IgD-negative memory B cell (primary cell): ENCODE measurements at regions not wholly inside any gene's neighbourhood (a gene's known extent, or its start where the extent isn't known, plus 50 kb on each side); places are given as distances from the start of the nearest gene placed in this dataset.

Source experiments
- H3K27ac Mint-ChIP-seq, 3 donors: one replicate each; pipeline ENCODE4 v1.8.0; 2020 to 2022; ENCODE audit warnings: mild to moderate bottlenecking in 3 of 3, mixed read lengths in 3 of 3, moderate library complexity in 1 of 3
- H3K27me3 Mint-ChIP-seq: one replicate; pipeline ENCODE4 v1.8.0; 2021; ENCODE audit warnings: mixed read lengths
- H3K36me3 Mint-ChIP-seq: one replicate; pipeline ENCODE4 v1.8.0; 2020; ENCODE audit warnings: mild to moderate bottlenecking, mixed read lengths
- H3K4me1 Mint-ChIP-seq, 3 donors: one replicate each; pipeline ENCODE4 v1.8.0; 2020 to 2022; ENCODE audit warnings: mixed read lengths in 3 of 3, mild to moderate bottlenecking in 1 of 3
- H3K4me3 Mint-ChIP-seq, 4 donors: one replicate each; pipeline ENCODE4 v1.8.0; 2020 to 2022; ENCODE audit warnings: mild to moderate bottlenecking in 4 of 4, mixed read lengths in 4 of 4, moderate library complexity in 3 of 4
- H3K9me3 Mint-ChIP-seq, 3 donors: one replicate each; pipeline ENCODE4 v1.8.0; 2020 to 2021; ENCODE audit warnings: mixed read lengths in 3 of 3, mild to moderate bottlenecking in 1 of 3

DNA sequence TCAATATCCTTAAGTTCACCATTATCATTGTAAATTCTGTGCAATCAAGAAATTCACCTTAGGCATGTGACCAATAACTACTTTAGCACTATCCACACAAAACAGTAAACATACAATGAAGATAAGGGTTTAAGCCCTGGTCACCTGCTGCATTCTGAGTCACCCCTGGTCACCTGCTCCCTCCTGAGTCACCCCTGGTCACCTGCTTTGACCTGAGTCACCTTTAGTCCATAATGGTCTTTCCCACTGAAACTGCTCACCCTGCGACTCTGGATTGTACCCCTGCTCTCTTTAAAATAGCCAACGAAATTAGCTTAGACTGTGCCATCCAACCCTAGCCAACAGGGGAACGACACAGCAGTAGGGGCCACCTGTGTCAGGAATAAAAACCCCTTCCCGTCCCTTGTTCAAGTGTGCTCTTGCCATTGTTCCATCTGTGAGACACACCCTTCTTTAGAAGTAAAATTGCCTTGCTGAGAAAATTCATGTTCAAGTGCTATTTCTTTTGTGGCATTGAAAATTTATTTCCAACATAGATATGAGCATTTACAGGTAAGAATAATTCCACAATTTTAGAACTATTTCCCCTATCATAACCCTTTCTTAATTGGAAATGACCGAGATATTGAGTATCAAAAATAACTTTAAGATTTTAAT is 902.8 kb downstream of the DSC3 start:
- no peaks in the 10 kb centered on the region for H3K36me3 Mint-ChIP-seq
- H3K4me1 Mint-ChIP-seq = no peaks in the 10 kb centered on the region
- no peak overlapping the region for H3K4me3 Mint-ChIP-seq
- H3K27ac Mint-ChIP-seq = no peak overlapping the region
- H3K27me3 Mint-ChIP-seq = no peaks in the 10 kb centered on the region
- peaks cover 5 to 9% (median 7%) of the 10 kb centered on the region in 3 donors for H3K9me3 Mint-ChIP-seq

DNA sequence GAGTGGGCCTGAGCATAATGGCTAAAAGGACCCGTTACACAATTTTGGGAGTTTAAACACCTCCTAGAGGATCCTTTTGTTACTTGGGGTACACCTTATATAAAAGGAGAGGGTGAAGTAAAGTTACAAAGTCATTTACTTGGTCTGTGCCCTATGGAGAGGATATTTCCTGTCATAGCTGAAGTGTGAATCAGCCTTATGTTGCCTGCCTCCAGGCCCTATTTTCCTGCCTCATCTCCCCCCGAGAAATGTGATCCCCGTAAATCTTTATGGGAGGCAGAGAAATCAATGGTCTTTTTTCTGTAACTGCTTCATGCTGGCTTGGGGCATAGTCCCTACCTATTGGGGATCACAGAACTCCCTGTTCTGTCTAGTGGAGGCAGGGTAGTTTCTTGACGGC is 906.6 kb downstream of the DSC3 start:
- no peaks in the 10 kb centered on the region for H3K27me3 Mint-ChIP-seq
- no peak overlapping the region for H3K4me3 Mint-ChIP-seq
- peaks cover 3 to 19% (median 4%) of the 10 kb centered on the region in 3 donors for H3K9me3 Mint-ChIP-seq
- no peaks in the 10 kb centered on the region for H3K4me1 Mint-ChIP-seq
- H3K27ac Mint-ChIP-seq = no peak overlapping the region
- peaks cover 2% of the 10 kb centered on the region for H3K36me3 Mint-ChIP-seq

DNA sequence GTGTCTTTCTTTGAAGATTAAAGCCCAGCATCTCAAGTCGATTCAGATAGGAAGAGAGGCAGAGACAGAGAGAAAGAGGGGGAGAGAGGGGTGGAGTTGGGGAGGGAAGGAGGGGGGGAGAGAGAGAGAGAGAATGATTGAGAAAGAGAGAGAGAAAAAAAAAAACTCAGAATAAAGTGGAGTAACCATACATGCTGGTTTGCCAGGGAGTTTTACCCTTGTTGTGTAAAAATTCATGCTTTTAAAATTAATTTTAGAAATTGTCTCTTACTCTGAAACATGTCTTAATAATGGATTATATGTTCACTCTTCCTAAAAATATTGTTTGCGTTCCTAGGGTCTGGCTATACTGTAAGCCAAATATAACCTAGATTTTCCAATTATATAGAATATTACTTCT is 908.5 kb downstream of the DSC3 start:
- peaks cover 2% of the 10 kb centered on the region for H3K36me3 Mint-ChIP-seq
- H3K27ac Mint-ChIP-seq = no peak overlapping the region
- no peaks in the 10 kb centered on the region for H3K27me3 Mint-ChIP-seq
- H3K9me3 Mint-ChIP-seq = peaks cover 0 to 19% (median 5%) of the 10 kb centered on the region in 3 donors
- no peaks in the 10 kb centered on the region for H3K4me1 Mint-ChIP-seq
- H3K4me3 Mint-ChIP-seq = no peak overlapping the region

DNA sequence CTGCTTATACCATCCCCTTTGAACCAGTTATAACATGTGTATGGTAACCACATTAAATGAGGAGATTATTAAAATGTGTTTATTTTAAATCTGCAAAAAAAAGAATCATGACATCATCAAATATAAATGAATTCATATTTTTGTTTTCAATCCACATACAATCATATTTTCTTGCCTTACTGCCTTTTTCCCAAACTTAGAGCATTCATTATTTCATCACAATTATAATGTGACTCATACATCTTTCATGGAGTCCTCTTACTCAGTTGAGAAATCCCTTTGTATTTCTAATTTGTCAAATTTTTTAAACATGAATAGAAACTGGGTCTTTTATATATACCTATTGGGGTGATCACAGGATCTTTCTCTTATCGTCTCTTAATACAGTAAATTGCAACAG is 909.6 kb downstream of the DSC3 start:
- Mint-ChIP-seq H3K36me3 (peaks cover 2% of the 10 kb centered on the region), H3K27me3 (no peaks in the 10 kb centered on the region), H3K27ac (no peak overlapping the region), H3K4me1 (no peaks in the 10 kb centered on the region), H3K9me3 (peaks cover 0 to 19% (median 5%) of the 10 kb centered on the region in 3 donors), H3K4me3 (no peak overlapping the region)

DNA sequence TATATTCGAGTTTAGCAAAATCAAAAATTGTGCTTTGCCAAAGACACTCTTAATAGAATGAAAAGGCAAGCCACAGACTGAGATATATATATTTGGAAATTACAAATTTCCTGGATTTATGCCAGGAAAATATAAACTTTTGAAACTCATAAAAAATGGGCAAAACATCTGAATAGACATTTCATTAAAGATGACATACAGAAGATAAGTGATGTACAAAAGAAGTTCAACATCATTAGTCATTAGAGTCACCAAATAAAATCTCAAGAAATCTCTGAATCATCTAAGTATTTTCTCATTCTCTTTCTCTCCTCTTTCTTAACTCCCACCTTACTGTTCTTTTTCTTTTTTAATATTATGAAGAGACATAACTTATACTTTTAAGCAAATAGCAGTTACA is 921.1 kb downstream of the DSC3 start:
- H3K4me1 Mint-ChIP-seq = no peaks in the 10 kb centered on the region

DNA sequence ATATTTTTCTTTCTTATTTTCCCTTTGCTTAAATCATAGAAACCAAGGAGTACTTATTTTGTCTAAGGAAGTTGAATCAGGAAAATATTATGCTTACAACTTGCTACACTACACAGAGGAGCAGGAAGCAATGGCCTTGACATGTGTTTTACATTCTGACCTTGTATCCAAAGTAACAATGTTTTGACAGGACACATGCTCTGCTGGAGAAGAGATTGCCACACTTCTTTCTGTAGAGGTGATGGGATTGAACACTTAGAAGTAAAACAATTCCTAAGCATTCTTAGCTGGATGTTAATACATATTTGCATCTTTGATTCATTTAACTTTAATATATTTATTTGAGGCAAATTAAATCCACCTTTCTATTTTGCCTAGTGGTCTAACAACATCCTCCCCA is 929.1 kb downstream of the DSC3 start:
- Mint-ChIP-seq H3K4me3 (no peak overlapping the region), H3K36me3 (no peaks in the 10 kb centered on the region), H3K27ac (no peak overlapping the region), H3K27me3 (no peaks in the 10 kb centered on the region), H3K4me1 (no peaks in the 10 kb centered on the region), H3K9me3 (peaks cover 2 to 7% (median 4%) of the 10 kb centered on the region in 3 donors)

More for the DNA sequence above, 921.1 kb downstream of the DSC3 start:
- H3K27me3 Mint-ChIP-seq = no peaks in the 10 kb centered on the region
- no peaks in the 10 kb centered on the region for H3K36me3 Mint-ChIP-seq
- H3K27ac Mint-ChIP-seq = no peak overlapping the region
- H3K4me3 Mint-ChIP-seq = no peak overlapping the region
- H3K9me3 Mint-ChIP-seq = peaks cover 6 to 16% (median 7%) of the 10 kb centered on the region in 3 donors

DNA sequence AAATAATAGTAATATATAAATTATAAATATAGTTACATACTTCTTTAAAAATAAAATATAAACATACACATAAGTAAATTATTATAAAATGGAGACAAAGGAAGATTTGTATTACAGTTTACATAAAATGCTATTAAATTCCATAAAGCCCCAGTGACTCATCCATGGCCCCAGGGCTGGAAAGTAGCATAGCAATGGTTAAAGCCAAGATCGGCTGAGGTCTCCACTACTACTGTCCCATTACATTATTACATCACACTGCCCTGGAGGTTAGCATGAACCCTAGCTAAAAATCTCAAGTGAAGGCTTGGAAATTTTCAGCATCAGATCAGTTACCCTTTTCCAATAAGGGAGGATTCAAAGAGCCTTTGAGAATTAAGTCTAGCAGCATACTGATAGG is 936.2 kb downstream of the DSC3 start:
- Mint-ChIP-seq H3K27me3 (no peaks in the 10 kb centered on the region), H3K36me3 (no peaks in the 10 kb centered on the region), H3K4me1 (no peaks in the 10 kb centered on the region), H3K4me3 (no peak overlapping the region), H3K27ac (no peak overlapping the region), H3K9me3 (peaks cover 0 to 10% (median 3%) of the 10 kb centered on the region in 3 donors)

DNA sequence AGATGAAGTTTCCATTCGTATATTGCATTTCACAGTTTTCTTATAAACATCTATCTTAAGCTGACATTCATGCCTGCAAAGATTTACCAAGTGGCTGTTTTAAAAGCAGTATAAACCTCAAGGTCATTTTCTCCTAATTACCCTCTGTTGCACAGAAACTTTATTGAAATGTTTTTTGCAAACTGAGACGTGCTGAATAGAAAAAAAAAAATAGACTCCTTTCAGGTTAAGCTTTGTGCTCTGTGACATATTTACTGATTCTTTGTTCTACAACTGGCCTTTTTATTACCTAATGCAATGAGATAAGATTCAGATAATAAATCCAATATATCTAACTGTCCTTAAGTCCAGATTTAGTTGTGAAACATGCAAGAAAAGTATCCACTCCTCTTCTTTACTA is 938.7 kb downstream of the DSC3 start:
- no peak overlapping the region for H3K4me3 Mint-ChIP-seq
- peaks cover 0 to 9% (median 3%) of the 10 kb centered on the region in 3 donors for H3K9me3 Mint-ChIP-seq
- no peaks in the 10 kb centered on the region for H3K4me1 Mint-ChIP-seq
- H3K27me3 Mint-ChIP-seq = no peaks in the 10 kb centered on the region
- no peaks in the 10 kb centered on the region for H3K36me3 Mint-ChIP-seq
- H3K27ac Mint-ChIP-seq = no peak overlapping the region

DNA sequence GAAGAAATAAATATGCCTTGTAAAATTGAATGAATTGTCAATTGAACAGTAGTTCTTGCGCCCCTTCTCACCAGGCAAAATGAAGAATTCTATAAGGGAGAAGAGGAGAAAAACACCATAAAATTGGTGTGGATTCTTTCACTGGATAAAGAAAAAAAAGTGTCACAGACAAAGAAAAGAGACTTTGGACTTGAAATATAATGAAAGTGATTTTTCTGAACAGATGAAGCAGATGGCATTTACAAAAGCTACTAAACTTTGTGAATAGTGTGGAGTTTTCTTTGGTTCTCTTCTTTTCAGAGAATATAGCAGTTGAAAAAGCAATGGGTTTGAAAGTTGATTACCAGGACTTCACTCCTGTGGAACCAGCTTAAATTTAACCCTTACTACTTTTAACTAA is 945.7 kb downstream of the DSC3 start:
- no peaks in the 10 kb centered on the region for H3K36me3 Mint-ChIP-seq
- peaks cover 0 to 15% (median 3%) of the 10 kb centered on the region in 3 donors for H3K9me3 Mint-ChIP-seq
- no peaks in the 10 kb centered on the region for H3K4me1 Mint-ChIP-seq
- no peak overlapping the region for H3K27ac Mint-ChIP-seq
- no peaks in the 10 kb centered on the region for H3K27me3 Mint-ChIP-seq
- H3K4me3 Mint-ChIP-seq = no peak overlapping the region

DNA sequence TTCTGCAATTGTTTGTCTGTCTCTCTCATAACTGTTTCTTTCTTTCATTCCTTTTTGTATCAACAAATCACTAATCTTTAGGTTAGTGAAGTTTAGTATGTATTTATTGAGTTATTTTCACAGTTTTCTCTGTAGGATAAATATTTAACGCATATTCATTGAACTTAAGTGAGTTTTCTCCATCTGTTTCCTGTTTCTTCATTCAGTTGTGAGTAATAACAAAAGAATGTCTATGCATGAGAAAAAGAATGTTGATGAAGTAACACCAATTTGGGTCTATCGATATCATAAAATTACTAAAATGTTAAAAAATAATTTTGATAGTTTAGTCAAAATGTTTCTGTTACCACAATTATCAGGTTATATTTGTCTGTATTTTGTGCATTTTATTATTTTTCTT is 948.0 kb downstream of the DSC3 start:
- no peak overlapping the region for H3K27ac Mint-ChIP-seq
- no peak overlapping the region for H3K4me3 Mint-ChIP-seq
- no peaks in the 10 kb centered on the region for H3K4me1 Mint-ChIP-seq
- H3K36me3 Mint-ChIP-seq = no peaks in the 10 kb centered on the region
- H3K9me3 Mint-ChIP-seq = peaks cover 0 to 15% (median 3%) of the 10 kb centered on the region in 3 donors
- no peaks in the 10 kb centered on the region for H3K27me3 Mint-ChIP-seq

DNA sequence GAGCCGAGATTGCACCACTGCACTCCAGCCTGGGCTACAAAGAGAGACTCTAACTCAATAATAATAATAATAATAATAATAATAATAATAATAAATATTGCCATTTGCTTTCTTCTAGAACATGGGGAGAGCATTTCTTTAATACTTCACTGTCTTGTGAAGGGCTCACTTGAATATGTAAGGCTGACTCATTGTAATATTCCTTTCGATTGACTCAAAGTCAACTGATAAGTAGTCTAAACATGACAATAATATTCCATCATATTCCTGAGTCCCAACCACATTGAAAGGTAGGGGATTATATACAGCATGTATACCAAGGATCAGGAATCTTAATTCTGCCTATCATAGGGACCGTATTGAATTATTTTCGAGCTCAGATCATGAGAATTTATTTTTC is 949.2 kb downstream of the DSC3 start:
- Mint-ChIP-seq H3K36me3 (no peaks in the 10 kb centered on the region), H3K27me3 (no peaks in the 10 kb centered on the region), H3K9me3 (peaks cover 0 to 9% (median 2%) of the 10 kb centered on the region in 3 donors), H3K4me3 (no peak overlapping the region), H3K27ac (no peak overlapping the region), H3K4me1 (no peaks in the 10 kb centered on the region)

DNA sequence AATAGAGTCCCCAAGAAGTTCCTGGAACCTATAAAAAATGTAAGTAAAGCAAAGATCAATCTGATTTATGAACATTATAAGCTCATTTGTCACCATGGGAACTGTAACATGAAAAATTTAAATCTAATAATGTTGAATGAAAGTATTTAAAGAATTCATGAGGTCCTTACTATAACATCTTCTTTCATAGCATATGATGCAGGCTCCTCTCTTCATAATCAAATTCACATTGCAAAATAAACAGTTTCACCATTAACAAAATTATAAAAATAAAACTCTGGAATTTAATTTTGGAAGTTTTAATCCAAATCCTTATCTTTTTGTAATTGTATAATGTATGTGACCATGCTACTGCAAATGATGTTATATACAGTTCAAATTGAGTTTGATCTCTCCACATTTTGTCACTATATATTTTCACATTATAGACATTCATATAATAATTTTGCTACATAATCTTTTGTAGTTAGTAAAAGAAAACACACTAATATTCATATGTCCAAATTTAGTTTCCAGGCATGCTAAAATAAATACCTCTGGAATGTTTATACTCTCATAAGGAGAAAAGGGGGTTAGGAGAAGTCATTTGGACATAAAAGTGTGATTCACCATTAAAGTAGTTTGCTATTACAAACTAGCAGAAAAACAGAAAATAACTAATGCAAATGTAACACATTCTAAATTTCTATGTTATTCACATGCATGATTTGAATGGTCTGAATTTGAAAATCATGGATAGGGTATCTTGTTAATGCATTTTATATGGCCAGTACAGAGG is 954.1 kb downstream of the DSC3 start:
- no peaks in the 10 kb centered on the region for H3K4me1 Mint-ChIP-seq

DNA sequence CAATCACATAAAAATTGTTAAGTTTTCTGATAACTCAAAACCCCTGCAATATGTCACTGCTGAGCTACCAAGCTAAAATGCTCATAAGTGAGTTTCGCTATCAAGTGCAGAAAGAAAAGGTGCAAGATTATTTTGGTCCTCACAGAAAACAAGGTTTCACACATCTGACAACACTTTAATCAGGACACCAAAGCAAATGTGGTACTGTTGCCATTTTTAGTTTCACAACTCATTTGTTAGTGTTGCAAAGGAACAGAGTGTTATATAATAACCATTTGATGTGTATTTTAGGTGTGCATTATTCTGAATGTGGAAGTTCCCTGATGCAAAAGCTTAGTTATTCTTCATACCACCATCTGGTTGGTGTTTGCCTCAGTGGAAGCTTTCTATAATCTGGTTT is 956.2 kb downstream of the DSC3 start:
- Mint-ChIP-seq H3K9me3 (peaks cover 0 to 9% (median under 1%) of the 10 kb centered on the region in 3 donors), H3K27ac (no peak overlapping the region), H3K27me3 (no peaks in the 10 kb centered on the region), H3K4me1 (no peaks in the 10 kb centered on the region), H3K36me3 (no peaks in the 10 kb centered on the region), H3K4me3 (no peak overlapping the region)

More for the DNA sequence above, 954.1 kb downstream of the DSC3 start:
- no peak overlapping the region for H3K4me3 Mint-ChIP-seq
- no peak overlapping the region for H3K27ac Mint-ChIP-seq
- no peaks in the 10 kb centered on the region for H3K36me3 Mint-ChIP-seq
- peaks cover 0 to 18% (median 2%) of the 10 kb centered on the region in 3 donors for H3K9me3 Mint-ChIP-seq
- no peaks in the 10 kb centered on the region for H3K27me3 Mint-ChIP-seq

DNA sequence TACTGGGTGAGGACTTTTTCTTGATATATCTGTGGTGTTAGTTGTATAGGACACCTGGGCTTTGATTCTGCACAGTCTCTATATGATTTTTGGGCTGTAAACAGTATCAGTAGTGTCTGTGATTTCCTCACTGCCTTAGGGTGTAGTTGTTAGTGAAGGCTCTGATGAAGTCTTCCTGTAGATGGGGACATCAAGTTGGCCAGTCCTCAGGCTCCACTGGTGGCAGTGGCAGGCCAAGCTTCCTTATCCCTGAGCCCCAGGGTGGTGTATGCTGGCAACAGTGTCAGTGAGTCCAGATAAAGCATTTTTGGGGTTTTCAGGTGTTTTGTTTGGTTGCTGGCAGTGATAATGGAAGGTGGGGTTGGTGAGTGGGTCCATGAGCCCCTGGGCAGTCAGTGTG is 961.4 kb downstream of the DSC3 start:
- Mint-ChIP-seq H3K27me3 (no peaks in the 10 kb centered on the region), H3K9me3 (peaks cover 2 to 12% (median 4%) of the 10 kb centered on the region in 3 donors), H3K36me3 (no peaks in the 10 kb centered on the region), H3K27ac (no peak overlapping the region), H3K4me3 (no peak overlapping the region), H3K4me1 (no peaks in the 10 kb centered on the region)

DNA sequence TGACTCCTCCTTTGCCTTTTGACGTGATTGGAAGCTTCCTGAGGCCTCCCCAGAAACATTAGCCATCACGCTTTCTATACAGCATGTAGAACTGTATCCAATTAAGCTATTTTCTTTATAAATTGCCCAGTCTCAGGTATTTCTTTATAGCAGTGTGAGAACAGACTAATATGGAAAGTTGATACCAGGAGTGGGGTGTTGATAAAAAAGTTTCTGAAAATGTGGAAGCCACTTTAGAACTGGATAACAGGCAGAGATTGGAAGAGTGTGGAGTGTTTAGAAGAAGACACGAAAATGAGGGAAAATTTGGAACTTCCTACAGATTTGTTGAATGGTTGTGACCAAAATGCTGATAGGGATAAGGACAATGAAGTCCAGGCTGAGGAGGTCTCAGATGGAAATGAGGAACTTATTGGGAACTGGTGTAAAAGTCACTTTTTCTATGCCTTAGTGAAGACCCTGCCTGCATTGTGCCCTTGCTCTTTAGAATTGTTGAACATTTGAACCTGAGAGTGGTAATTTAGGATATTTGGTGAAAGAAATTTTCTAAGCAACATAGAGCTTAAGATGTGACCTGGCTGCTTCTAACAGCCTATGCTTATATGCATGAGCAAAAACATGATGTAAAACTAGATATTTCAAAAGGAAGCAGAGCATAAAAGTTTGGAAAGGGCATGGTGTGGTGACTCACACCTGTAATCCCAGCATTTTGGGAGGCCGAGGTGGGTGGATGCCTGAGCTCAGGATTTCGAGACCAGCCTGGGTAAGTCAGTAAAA is 969.7 kb downstream of the DSC3 start:
- Mint-ChIP-seq H3K27ac (no peak overlapping the region), H3K9me3 (peaks cover 5 to 20% (median 7%) of the 10 kb centered on the region in 3 donors), H3K36me3 (no peaks in the 10 kb centered on the region), H3K4me3 (no peak overlapping the region), H3K27me3 (no peaks in the 10 kb centered on the region), H3K4me1 (peaks cover 0 to 2% (median 0%) of the 10 kb centered on the region in 3 donors)
